ENCODE measurements at regions not wholly inside any gene's neighbourhood (a gene's known extent, or its start where the extent isn't known, plus 50 kb on each side); places are given as distances from the start of the nearest gene placed in this dataset.

DNA sequence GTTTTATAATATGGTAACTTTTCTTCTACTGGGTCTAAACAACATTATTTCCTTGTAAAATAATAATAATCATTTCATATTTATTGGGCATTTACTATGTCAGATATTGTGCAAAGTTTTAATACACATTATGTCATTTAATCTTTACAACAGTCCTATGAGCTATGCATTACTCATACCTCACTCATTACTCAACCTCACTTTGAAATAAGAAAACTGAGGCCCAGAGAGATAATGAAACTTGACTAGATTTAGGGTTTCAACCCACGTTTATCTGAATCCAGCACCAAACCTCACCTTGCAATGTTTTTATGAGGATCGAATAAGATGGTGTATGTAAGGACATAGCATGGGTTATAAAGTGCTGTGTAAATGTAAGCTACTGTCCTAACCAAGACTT is 153.2 kb upstream of the SLC13A1 start:
- Histone ChIP-seq H2AK5ac (ENCODE audit: low read depth, low read length) (no peak overlapping the region), H3K27ac (ENCODE audit: insufficient read depth, low read length) (no peak overlapping the region), H3K23ac (ENCODE audit: low read depth, low read length) (no peak overlapping the region), H4K5ac (ENCODE audit: low read depth, low read length) (no peak overlapping the region), H4K20me1 (ENCODE audit: insufficient read depth, low read length) (no peaks in the 10 kb centered on the region), H4K91ac (ENCODE audit: insufficient read depth, low read depth, low read length) (no peak overlapping the region), H2BK120ac (ENCODE audit: low read depth, low read length) (no peak overlapping the region), H3K14ac (replicated peaks; ENCODE audit: low read depth, low read length) (no peak overlapping the region), H3K4ac (ENCODE audit: low read depth, low read length) (no peak overlapping the region), H3K4me3 (ENCODE audit: insufficient read depth, low read depth, low read length) (no peak overlapping the region), H3K9ac (ENCODE audit: low read depth, low read length) (no peak overlapping the region), H3K4me1 (ENCODE audit: control insufficient read depth, insufficient read depth, low read length) (no peaks in the 10 kb centered on the region), H3K18ac (ENCODE audit: low read depth, low read length) (no peak overlapping the region), H2BK5ac (ENCODE audit: low read depth, low read length, poor library complexity, severe bottlenecking) (no peak overlapping the region), H2BK15ac (ENCODE audit: low read depth, low read length) (no peak overlapping the region), H2BK20ac (ENCODE audit: low read depth, low read length) (no peak overlapping the region), H3K4me2 (ENCODE audit: low read depth, low read length) (no peak overlapping the region), H3K9me1 (ENCODE audit: insufficient read depth, low read length) (no peaks in the 10 kb centered on the region), H4K8ac (ENCODE audit: low read depth in 2 of 2, low read length in 2 of 2) (no peak overlapping the region), H3K79me1 (ENCODE audit: low read depth in 1 of 2, low read length in 2 of 2) (no peaks in the 10 kb centered on the region), H2AFZ (replicated peaks; ENCODE audit: low read length, poor library complexity) (no peak overlapping the region), H3K56ac (ENCODE audit: extremely low read depth, insufficient read depth, low read length) (no peak overlapping the region), H3K36me3 (ENCODE audit: control insufficient read depth, insufficient read depth, low read length) (no peaks in the 10 kb centered on the region), H2AK9ac (replicated peaks; ENCODE audit: low read depth, low read length, poor library complexity) (no peak overlapping the region), H3K27me3 (ENCODE audit: control insufficient read depth, insufficient read depth, low read length) (no peaks in the 10 kb centered on the region), H3K9me3 (ENCODE audit: control insufficient read depth, insufficient read depth, low read length) (peaks cover 4% of the 10 kb centered on the region; the same call in 1 of the 2 replicates)
- CTCF ChIA-PET: no interaction called here
- WGBS, 2 experiments (ENCODE audit: extremely low coverage in 2 of 2, insufficient read length in 1 of 2): no CpG with 5 or more reads among the region's 2 CpGs
- no TSS peak for BruUV-seq (replicated peaks)
- intact Hi-C loops (cut with micrococcal nuclease): no loop called here
- in situ Hi-C loops (cut with MboI; ENCODE audit: low sequenced_read_pairs): no loop called here
- POLR2A ChIA-PET (ENCODE audit: unreplicated experiment): no interaction called here
- TF ChIP-seq CHD1 (IDR thresholded peaks at IDR 0.05; ENCODE audit: low read depth, low read length) (no peak), FOS (IDR thresholded peaks at IDR 0.05; ENCODE audit: low read depth, low read length) (no peak), CEBPB (IDR thresholded peaks at IDR 0.05; ENCODE audit: low read depth, low read length) (no peak), RAD21 (IDR thresholded peaks at IDR 0.05; ENCODE audit: low read length) (no peak), SMC3 (IDR thresholded peaks at IDR 0.05; ENCODE audit: low read depth, low read length) (no peak), MAFK (IDR thresholded peaks at IDR 0.05; ENCODE audit: low read depth, low read length) (no peak), RCOR1 (IDR thresholded peaks at IDR 0.05; ENCODE audit: insufficient replicate concordance, low read length) (no peak), BHLHE40 (IDR thresholded peaks at IDR 0.05; ENCODE audit: low read depth, low read length) (no peak), MAZ (IDR thresholded peaks at IDR 0.05; ENCODE audit: borderline replicate concordance, low read depth, low read length) (no peak), RFX5 (IDR thresholded peaks at IDR 0.05; ENCODE audit: low read depth, low read length) (no peak), MXI1 (IDR thresholded peaks at IDR 0.05; ENCODE audit: borderline replicate concordance, low read depth, low read length) (no peak), NFE2L2 (IDR thresholded peaks at IDR 0.05; ENCODE audit: low read depth, low read length) (no peak), POLR2A (IDR thresholded peaks at IDR 0.05; ENCODE audit: low read depth, low read length) (no peak)
- TF ChIP-seq, protein P1, sequence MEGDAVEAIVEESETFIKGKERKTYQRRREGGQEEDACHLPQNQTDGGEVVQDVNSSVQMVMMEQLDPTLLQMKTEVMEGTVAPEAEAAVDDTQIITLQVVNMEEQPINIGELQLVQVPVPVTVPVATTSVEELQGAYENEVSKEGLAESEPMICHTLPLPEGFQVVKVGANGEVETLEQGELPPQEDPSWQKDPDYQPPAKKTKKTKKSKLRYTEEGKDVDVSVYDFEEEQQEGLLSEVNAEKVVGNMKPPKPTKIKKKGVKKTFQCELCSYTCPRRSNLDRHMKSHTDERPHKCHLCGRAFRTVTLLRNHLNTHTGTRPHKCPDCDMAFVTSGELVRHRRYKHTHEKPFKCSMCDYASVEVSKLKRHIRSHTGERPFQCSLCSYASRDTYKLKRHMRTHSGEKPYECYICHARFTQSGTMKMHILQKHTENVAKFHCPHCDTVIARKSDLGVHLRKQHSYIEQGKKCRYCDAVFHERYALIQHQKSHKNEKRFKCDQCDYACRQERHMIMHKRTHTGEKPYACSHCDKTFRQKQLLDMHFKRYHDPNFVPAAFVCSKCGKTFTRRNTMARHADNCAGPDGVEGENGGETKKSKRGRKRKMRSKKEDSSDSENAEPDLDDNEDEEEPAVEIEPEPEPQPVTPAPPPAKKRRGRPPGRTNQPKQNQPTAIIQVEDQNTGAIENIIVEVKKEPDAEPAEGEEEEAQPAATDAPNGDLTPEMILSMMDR (conservative IDR thresholded peaks at IDR 0.05; ENCODE audit: low read depth, low read length): no peak
- TF ChIP-seq, protein P2, sequence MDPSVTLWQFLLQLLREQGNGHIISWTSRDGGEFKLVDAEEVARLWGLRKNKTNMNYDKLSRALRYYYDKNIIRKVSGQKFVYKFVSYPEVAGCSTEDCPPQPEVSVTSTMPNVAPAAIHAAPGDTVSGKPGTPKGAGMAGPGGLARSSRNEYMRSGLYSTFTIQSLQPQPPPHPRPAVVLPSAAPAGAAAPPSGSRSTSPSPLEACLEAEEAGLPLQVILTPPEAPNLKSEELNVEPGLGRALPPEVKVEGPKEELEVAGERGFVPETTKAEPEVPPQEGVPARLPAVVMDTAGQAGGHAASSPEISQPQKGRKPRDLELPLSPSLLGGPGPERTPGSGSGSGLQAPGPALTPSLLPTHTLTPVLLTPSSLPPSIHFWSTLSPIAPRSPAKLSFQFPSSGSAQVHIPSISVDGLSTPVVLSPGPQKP (IDR thresholded peaks at IDR 0.05; ENCODE audit: borderline replicate concordance, low read depth, low read length): no peak
- TF ChIP-seq, protein P3, sequence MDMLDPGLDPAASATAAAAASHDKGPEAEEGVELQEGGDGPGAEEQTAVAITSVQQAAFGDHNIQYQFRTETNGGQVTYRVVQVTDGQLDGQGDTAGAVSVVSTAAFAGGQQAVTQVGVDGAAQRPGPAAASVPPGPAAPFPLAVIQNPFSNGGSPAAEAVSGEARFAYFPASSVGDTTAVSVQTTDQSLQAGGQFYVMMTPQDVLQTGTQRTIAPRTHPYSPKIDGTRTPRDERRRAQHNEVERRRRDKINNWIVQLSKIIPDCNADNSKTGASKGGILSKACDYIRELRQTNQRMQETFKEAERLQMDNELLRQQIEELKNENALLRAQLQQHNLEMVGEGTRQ (IDR thresholded peaks at IDR 0.05; ENCODE audit: low read depth, low read length): no peak
- dilution Hi-C loops (cut with HindIII; ENCODE audit: low sequenced_read_pairs, unreplicated experiment): no loop called here
- no peak for DNase-seq
- no peak for ATAC-seq (ENCODE audit: low read depth)
